Common myeloid progenitor, CD34-positive (primary cell): ENCODE measurements at regions not wholly inside any gene's neighbourhood (a gene's known extent, or its start where the extent isn't known, plus 50 kb on each side); places are given as distances from the start of the nearest gene placed in this dataset.

Experiments used
- CTCF ChIA-PET: fragments of 350-600 bp; sonication (Branson Sonifier 250); formaldehyde crosslinking; loops from one replicate; lab custom pipeline; 2021; ENCODE audit warnings: antibody characterized with exemption; lab: Charles Lee
- POLR2A ChIA-PET: fragments of 350-600 bp; sonication (Branson Sonifier 250); formaldehyde crosslinking; loops from one replicate; lab custom pipeline; 2021; ENCODE audit warnings: antibody characterized with exemption; lab: Charles Lee
- DNase-seq, 3 donors: peaks; one replicate each; pipeline versions ENCODE4 v3.0.0 to v3.0.0-alpha.2; 2013
- H3K27ac ChIP-seq, 2 experiments: 1 replicate in 1 of 2; 2 replicates in 1 of 2; pipeline ENCODE4 v1.7.0; 2013; ENCODE audit warnings: inconsistent platforms in 2 of 2, low read length in 2 of 2, mild to moderate bottlenecking in 2 of 2, low read depth in 1 of 2, moderate library complexity in 1 of 2; ENCODE audit not compliant: severe bottlenecking in 2 of 2, insufficient read depth in 1 of 2, poor library complexity in 1 of 2
- H3K27me3 ChIP-seq, 5 experiments: replicated peaks in 2 of 5; 1 replicate in 3 of 5; 2 replicates in 2 of 5; pipeline versions ENCODE4 v1.6.1 to v1.7.0; 2013; ENCODE audit warnings: low read length in 4 of 5, mild to moderate bottlenecking in 2 of 5, moderate library complexity in 2 of 5, inconsistent platforms in 1 of 5; ENCODE audit not compliant: insufficient read depth in 5 of 5, control insufficient read depth in 4 of 5
- H3K36me3 ChIP-seq, 4 experiments: 1 replicate in 2 of 4; 2 replicates in 2 of 4; pipeline versions ENCODE4 v1.6.1 to v1.7.0; 2013; ENCODE audit warnings: low read length in 3 of 4, control low read depth in 1 of 4, mild to moderate bottlenecking in 1 of 4; ENCODE audit not compliant: control insufficient read depth in 4 of 4, insufficient read depth in 4 of 4
- H3K4me1 ChIP-seq, 4 experiments: 1 replicate in 3 of 4; 2 replicates in 1 of 4; pipeline versions ENCODE4 v1.6.1 to v1.7.1; 2013; ENCODE audit warnings: low read length in 3 of 4, mild to moderate bottlenecking in 3 of 4, control low read depth in 1 of 4, inconsistent platforms in 1 of 4, moderate library complexity in 1 of 4; ENCODE audit not compliant: control insufficient read depth in 4 of 4, insufficient read depth in 4 of 4; ENCODE audit errors: control extremely low read depth in 1 of 4
- H3K4me3 ChIP-seq, 7 experiments: 1 replicate in 4 of 7; 2 replicates in 3 of 7; pipeline versions ENCODE4 v1.5.1 to v1.7.0; 2013; ENCODE audit warnings: mild to moderate bottlenecking in 7 of 7, low read length in 6 of 7, moderate library complexity in 6 of 7, inconsistent platforms in 2 of 7, low read depth in 2 of 7, control low read depth in 1 of 7; ENCODE audit not compliant: insufficient read depth in 4 of 7, control insufficient read depth in 1 of 7; ENCODE audit errors: extremely low read depth in 1 of 7
- H3K9me3 ChIP-seq, 5 experiments: 1 replicate in 4 of 5; 2 replicates in 1 of 5; pipeline versions ENCODE4 v1.6.1 to v1.7.1; 2013; ENCODE audit warnings: low read length in 4 of 5, mild to moderate bottlenecking in 2 of 5, inconsistent platforms in 1 of 5, low read depth in 1 of 5, moderate library complexity in 1 of 5; ENCODE audit not compliant: control insufficient read depth in 4 of 5, insufficient read depth in 2 of 5; ENCODE audit errors: control extremely low read depth in 1 of 5
- WGBS: methylation state at CpG from one replicate; pipeline ENCODE4 v1.1.5; 2013; ENCODE audit not compliant: insufficient coverage; 5-methylcytosine and 5-hydroxymethylcytosine counted together

DNA sequence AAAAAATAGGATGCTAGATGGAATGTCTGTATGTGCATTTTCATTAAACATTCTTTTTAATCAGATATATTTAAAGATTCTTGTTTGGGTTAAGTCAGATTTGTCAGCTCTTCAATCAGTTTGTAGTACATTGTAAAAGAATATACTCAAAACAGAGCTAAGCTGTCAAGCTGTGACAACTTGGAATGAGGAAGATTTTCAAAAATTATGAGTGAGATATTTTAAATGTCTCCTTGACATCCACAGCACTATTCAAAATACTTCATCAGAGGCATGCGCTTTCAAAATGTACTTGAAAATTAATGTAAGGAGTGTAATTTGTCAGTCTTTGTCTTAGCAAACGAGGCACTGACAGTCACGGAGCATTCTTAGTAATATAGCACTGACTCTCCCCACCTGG, 182.0 kb downstream of the MAT2B start:
- ChIA-PET CTCF (no interaction called here), POLR2A (no interaction called here)
- Histone ChIP-seq H3K9me3 (no peaks in the 10 kb centered on the region), H3K4me3 (no peak overlapping the region), H3K27ac (no peak overlapping the region), H3K27me3 (no peaks in the 10 kb centered on the region), H3K4me1 (no peaks in the 10 kb centered on the region), H3K36me3 (no peaks in the 10 kb centered on the region)
- 80% methylated on average over 2 of the region's 3 CpGs for WGBS
- no peak for DNase-seq

DNA sequence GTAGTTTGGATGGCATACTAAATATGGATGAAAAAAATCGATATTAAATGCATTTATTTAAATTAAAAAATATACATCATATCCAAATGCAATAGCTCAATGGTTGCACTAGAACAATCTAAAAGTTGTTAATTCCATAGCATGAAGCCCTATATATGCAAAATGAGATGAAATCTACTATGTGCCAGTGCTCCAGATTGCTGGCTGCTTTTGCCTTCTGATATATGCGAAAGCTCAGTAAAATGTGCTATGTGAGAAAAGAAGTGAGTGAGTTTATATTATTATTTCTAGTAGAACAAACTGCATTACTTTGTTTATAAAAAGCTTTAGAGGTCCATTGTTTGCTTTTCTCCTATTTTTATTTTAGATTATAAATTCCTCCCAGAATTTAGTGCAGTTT, 186.7 kb downstream of the MAT2B start:
- no CpG with 5 or more reads among the region's 2 CpGs for WGBS
- Histone ChIP-seq H3K4me3 (no peak overlapping the region), H3K36me3 (no peaks in the 10 kb centered on the region), H3K27ac (no peak overlapping the region), H3K27me3 (no peaks in the 10 kb centered on the region), H3K9me3 (no peaks in the 10 kb centered on the region), H3K4me1 (no peaks in the 10 kb centered on the region)
- CTCF ChIA-PET: interaction anchor here (0.8 kb wide), 1 partner anchor 812 kb away, joined by 4 read pairs; no protein-coding TSS in a partner anchor
- no peak for DNase-seq
- POLR2A ChIA-PET: no interaction called here

DNA sequence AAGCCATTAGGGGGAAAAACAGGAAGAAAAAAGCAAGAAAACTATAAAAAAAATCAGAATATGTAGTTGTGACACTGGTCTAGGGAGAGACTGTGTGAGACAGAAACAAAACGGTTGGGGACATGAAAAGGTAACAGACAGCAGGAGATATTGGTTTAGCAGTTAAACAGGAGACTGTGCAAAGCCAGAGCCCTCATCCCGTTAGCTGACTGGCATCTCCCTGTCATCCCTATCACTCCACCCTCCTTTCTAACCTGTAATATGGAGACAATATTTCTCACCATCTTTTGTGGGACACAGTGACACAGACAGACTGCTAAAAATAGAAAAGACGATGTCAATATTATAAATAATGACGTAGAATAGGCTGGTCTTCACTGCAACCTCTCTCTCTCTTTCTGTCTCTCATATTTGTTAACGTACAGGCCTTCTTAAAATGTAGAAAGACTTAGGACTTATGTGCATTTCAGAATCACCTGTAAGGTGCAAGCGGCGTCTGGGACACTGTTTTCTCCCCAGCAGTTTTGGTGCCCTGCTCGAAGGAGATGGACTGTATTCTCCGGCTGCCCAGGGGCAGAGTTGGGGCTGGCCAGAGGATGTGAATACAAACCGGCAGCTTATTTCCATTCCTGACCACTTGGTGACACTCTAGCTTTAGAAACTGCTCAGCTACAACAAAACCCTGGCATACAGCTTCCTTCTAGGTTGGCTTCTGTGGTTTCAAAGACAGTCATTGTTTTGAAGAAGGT, 190.6 kb downstream of the MAT2B start:
- ChIA-PET POLR2A (no interaction called here), CTCF (interaction anchor here (0.6 to 2.4 kb wide), 12 partner anchors 10 to 981 kb away, joined by 3 to 24 read pairs (median 4); no protein-coding TSS in a partner anchor)
- DNase-seq: peak; percentile 56 to 79 (median 75)
- Histone ChIP-seq H3K27ac (no peak overlapping the region), H3K27me3 (no peaks in the 10 kb centered on the region), H3K4me3 (no peak overlapping the region), H3K9me3 (no peaks in the 10 kb centered on the region), H3K36me3 (no peaks in the 10 kb centered on the region), H3K4me1 (no peaks in the 10 kb centered on the region)
- WGBS: 41% methylated on average over 9 of the region's 10 CpGs

DNA sequence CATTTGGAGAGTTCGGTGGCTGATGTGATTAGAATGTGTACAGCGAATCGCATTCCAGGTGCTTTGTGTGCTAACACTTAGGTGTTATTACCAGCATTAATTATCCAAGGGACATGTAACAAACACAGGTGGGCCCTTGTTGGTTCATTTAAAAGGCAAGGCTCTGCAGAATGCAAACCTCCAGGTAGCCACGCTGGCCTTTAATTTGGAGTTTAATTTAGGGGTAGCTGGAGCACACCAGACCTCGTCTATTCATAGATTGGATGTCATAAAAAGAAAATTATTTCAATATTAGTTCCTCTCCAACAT, 191.1 kb downstream of the MAT2B start:
- no peaks in the 10 kb centered on the region for H3K9me3 ChIP-seq
- H3K36me3 ChIP-seq: no peaks in the 10 kb centered on the region
- no peaks in the 10 kb centered on the region for H3K27me3 ChIP-seq
- no peak for DNase-seq
- CTCF ChIA-PET: interaction anchor here (0.6 to 2.4 kb wide), 11 partner anchors 10 to 808 kb away, joined by 3 to 24 read pairs (median 4); no protein-coding TSS in a partner anchor
- no peak overlapping the region for H3K4me3 ChIP-seq
- POLR2A ChIA-PET: no interaction called here
- no peaks in the 10 kb centered on the region for H3K4me1 ChIP-seq
- no peak overlapping the region for H3K27ac ChIP-seq
- 0% methylated on average over 3 of the region's 5 CpGs for WGBS

DNA sequence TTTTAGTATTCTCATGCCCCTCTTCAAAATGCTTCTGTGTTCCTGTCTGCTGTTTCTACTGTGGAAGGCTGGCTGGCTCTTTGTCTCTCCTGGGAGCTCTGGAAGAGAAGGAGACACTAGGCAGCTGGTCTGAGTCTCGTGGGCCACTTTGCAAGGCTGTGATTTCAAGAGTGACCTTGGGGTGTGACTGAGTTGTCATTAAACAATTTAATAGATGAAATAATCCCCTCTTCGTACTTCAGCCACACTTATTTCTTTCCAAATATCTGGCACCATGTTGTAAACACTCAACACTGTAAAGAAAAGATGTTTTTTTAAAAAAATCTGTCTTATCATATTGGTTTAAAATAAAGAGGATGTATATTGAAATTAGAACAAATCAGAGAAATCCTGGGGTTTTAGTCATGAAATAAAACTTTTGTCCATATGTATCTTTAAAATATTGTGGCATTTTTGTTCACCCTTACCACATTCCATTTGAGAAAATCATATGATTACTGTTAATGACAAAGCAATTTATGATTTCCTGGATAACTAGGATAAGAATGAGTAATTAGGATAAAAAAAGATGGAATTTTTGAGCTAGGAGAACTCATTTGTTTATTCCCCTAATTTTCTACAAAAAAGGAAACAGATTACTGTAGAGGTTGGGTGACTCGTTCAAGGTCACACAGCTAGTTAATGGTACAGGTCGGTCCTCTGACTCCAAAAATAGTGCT, 200.8 kb downstream of the MAT2B start:
- no peaks in the 10 kb centered on the region for H3K4me1 ChIP-seq
- no peak overlapping the region for H3K27ac ChIP-seq
- POLR2A ChIA-PET: no interaction called here
- H3K27me3 ChIP-seq: no peaks in the 10 kb centered on the region
- no peak overlapping the region for H3K4me3 ChIP-seq
- no peak for DNase-seq
- CTCF ChIA-PET: no interaction called here
- H3K9me3 ChIP-seq: no peaks in the 10 kb centered on the region
- 92% methylated on average over 2 of the region's 4 CpGs for WGBS
- no peaks in the 10 kb centered on the region for H3K36me3 ChIP-seq

DNA sequence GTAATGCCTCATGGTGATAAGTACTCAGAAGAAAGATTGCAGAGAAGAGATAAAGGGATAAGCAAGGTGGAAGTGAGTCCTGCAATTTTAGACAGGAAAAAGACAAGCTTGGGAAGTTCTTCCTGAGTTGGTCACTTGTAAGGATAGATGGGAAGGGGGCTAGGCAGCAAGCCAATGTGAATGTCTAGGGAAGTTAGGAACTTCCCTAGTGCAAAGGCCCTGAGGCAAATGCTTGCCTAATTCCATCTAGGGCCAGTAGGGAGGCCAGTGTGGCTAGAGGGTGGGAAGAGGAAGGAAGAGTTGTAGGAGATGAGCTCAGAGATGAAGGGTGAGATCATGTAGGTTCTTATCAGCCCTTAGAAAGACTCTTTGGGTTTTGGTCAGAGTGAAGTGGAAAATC, 206.6 kb downstream of the MAT2B start:
- Histone ChIP-seq H3K36me3 (no peaks in the 10 kb centered on the region), H3K4me3 (no peak overlapping the region), H3K9me3 (no peaks in the 10 kb centered on the region), H3K27me3 (no peaks in the 10 kb centered on the region), H3K4me1 (no peaks in the 10 kb centered on the region), H3K27ac (no peak overlapping the region)
- ChIA-PET CTCF (no interaction called here), POLR2A (no interaction called here)
- no peak for DNase-seq

DNA sequence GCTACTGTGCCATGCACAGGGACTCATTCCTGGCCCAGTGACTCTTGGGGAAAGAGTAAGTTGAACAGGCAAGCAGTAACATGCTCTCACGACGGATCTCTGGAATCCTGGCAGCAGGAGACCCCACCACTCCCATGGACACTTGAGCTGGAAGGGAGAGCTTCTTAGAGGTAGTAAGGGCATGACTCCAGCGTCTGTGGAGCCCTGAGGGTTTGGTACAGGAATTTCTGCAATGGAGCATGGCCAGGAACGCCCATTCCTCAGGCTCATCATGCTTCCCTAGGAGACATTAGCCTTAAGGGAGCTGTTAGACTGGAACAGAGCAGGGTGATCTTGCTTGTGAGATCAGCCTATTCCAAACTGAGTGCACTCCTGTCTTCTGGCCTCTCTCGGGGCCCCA, 212.9 kb downstream of the MAT2B start:
- ChIA-PET POLR2A (no interaction called here), CTCF (interaction anchor here (1.1 kb wide), 1 partner anchor 14 kb away, joined by 3 read pairs; no protein-coding TSS in a partner anchor)
- Histone ChIP-seq H3K36me3 (no peaks in the 10 kb centered on the region), H3K4me3 (no peak overlapping the region), H3K27ac (no peak overlapping the region), H3K27me3 (no peaks in the 10 kb centered on the region), H3K4me1 (no peaks in the 10 kb centered on the region), H3K9me3 (no peaks in the 10 kb centered on the region)
- WGBS: 87% methylated on average over 5 of the region's 5 CpGs
- DNase-seq: no peak
